H9 (cell line): ENCODE measurements at regions not wholly inside any gene's neighbourhood (a gene's known extent, or its start where the extent isn't known, plus 50 kb on each side); places are given as distances from the start of the nearest gene placed in this dataset.

Experiments
- DNase-seq: peaks from one replicate; pipeline ENCODE4 v3.0.0-alpha.2; 2017
- H2AFZ ChIP-seq: one replicate; pipeline ENCODE4 v1.6.1; 2013; ENCODE audit warnings: mild to moderate bottlenecking, low read length, control low read depth, moderate library complexity
- H2AK5ac ChIP-seq: 2 replicates; pipeline ENCODE4 v1.6.1; 2013; ENCODE audit warnings: low read length, control low read depth, mixed read lengths; ENCODE audit not compliant: insufficient read length
- H2BK120ac ChIP-seq: one replicate; pipeline ENCODE4 v1.6.1; 2013; ENCODE audit warnings: low read depth, mild to moderate bottlenecking, low read length, control low read depth, inconsistent platforms; ENCODE audit not compliant: poor library complexity, severe bottlenecking
- H2BK12ac ChIP-seq: 2 replicates; pipeline ENCODE4 v1.6.1; 2013; ENCODE audit warnings: low read length, control low read depth, mixed read lengths, low read depth; ENCODE audit not compliant: insufficient read length
- H2BK15ac ChIP-seq: 2 replicates; pipeline ENCODE4 v1.6.1; 2013; ENCODE audit warnings: low read depth, low read length, control low read depth
- H2BK20ac ChIP-seq: one replicate; pipeline ENCODE4 v1.6.1; 2013; ENCODE audit warnings: low read depth, mild to moderate bottlenecking, low read length, control low read depth, inconsistent platforms; ENCODE audit not compliant: poor library complexity, severe bottlenecking
- H2BK5ac ChIP-seq: 2 replicates; pipeline ENCODE4 v1.6.1; 2013; ENCODE audit warnings: low read length, control low read depth, mixed read lengths; ENCODE audit not compliant: insufficient read length
- H3K14ac ChIP-seq: 2 replicates; pipeline ENCODE4 v1.6.1; 2013; ENCODE audit warnings: low read length, control low read depth; ENCODE audit not compliant: insufficient read depth
- H3K18ac ChIP-seq: 2 replicates; pipeline ENCODE4 v1.6.1; 2013; ENCODE audit warnings: low read depth, mild to moderate bottlenecking, mixed read lengths, low read length, control low read depth; ENCODE audit not compliant: insufficient read length
- H3K23ac ChIP-seq: 2 replicates; pipeline ENCODE4 v1.6.1; 2013; ENCODE audit warnings: low read length, control low read depth, mixed read lengths, low read depth; ENCODE audit not compliant: insufficient read length
- H3K23me2 ChIP-seq: 2 replicates; pipeline ENCODE4 v1.6.1; 2013; ENCODE audit warnings: low read depth, mild to moderate bottlenecking, mixed read lengths, low read length, control low read depth; ENCODE audit not compliant: insufficient read length, poor library complexity, severe bottlenecking
- H3K27ac ChIP-seq: 2 replicates; pipeline ENCODE4 v1.5.1; 2013; ENCODE audit warnings: low read length, control low read depth, mixed read lengths, low read depth; ENCODE audit not compliant: insufficient read length
- H3K27me3 ChIP-seq: 2 replicates; pipeline ENCODE4 v1.6.1; 2013; ENCODE audit warnings: low read length, control low read depth, inconsistent platforms; ENCODE audit not compliant: insufficient read depth
- H3K4ac ChIP-seq: 2 replicates; pipeline ENCODE4 v1.6.1; 2013; ENCODE audit warnings: low read depth, mild to moderate bottlenecking, control low read depth, inconsistent platforms, low read length, moderate library complexity
- H3K4me1 ChIP-seq: 2 replicates; pipeline ENCODE4 v1.6.1; 2013; ENCODE audit warnings: low read length, control low read depth, inconsistent platforms; ENCODE audit not compliant: insufficient read depth
- H3K4me2 ChIP-seq: 2 replicates; pipeline ENCODE4 v1.6.1; 2013; ENCODE audit warnings: low read length, control low read depth, mixed read lengths; ENCODE audit not compliant: insufficient read length, insufficient read depth
- H3K56ac ChIP-seq: 2 replicates; pipeline ENCODE4 v1.6.1; 2013; ENCODE audit warnings: low read depth, mild to moderate bottlenecking, mixed read lengths, low read length, control low read depth; ENCODE audit not compliant: insufficient read length
- H3K79me1 ChIP-seq: 2 replicates; pipeline ENCODE4 v1.6.1; 2013; ENCODE audit warnings: low read depth, mild to moderate bottlenecking, moderate library complexity, low read length, control low read depth, inconsistent platforms; ENCODE audit not compliant: insufficient read depth, poor library complexity, severe bottlenecking
- H3K79me2 ChIP-seq: 2 replicates; pipeline ENCODE4 v1.6.1; 2013; ENCODE audit warnings: low read length, control low read depth, inconsistent platforms; ENCODE audit not compliant: insufficient read depth
- H3K9ac ChIP-seq: 2 replicates; pipeline ENCODE4 v1.6.1; 2013; ENCODE audit warnings: low read length, control low read depth, mixed read lengths; ENCODE audit not compliant: insufficient read length; ENCODE audit errors: extremely low read depth
- H3K9me3 ChIP-seq: one replicate; pipeline ENCODE4 v1.6.1; 2013; ENCODE audit warnings: low read depth, low read length, inconsistent platforms; ENCODE audit not compliant: control insufficient read depth
- H3T11ph ChIP-seq: one replicate; pipeline ENCODE4 v1.6.1; 2013; ENCODE audit warnings: mild to moderate bottlenecking, low read length, control low read depth, inconsistent platforms
- H4K20me1 ChIP-seq: one replicate; pipeline ENCODE4 v1.6.1; 2013; ENCODE audit not compliant: control insufficient read depth, insufficient read length, insufficient read depth
- H4K5ac ChIP-seq: 2 replicates; pipeline ENCODE4 v1.6.1; 2013; ENCODE audit warnings: low read depth, mild to moderate bottlenecking, mixed read lengths, low read length, control low read depth; ENCODE audit not compliant: insufficient read length
- H4K8ac ChIP-seq: replicated peaks from 2 replicates; pipeline ENCODE4 v1.6.1; 2013; ENCODE audit warnings: low read length, control low read depth, mixed read lengths, low read depth; ENCODE audit not compliant: insufficient read length
- H4K91ac ChIP-seq: 2 replicates; pipeline ENCODE4 v1.6.1; 2013; ENCODE audit warnings: low read depth, mild to moderate bottlenecking, moderate library complexity, mixed read lengths, low read length, control low read depth; ENCODE audit not compliant: insufficient read length
- H3K27ac Mint-ChIP-seq, 3 experiments: 2 replicates in 2 of 3; 3 replicates in 1 of 3; pipeline ENCODE4 v1.8.0; 2020 to 2021; ENCODE audit warnings: mixed read lengths in 3 of 3, mild to moderate bottlenecking in 1 of 3, moderate library complexity in 1 of 3
- H3K27me3 Mint-ChIP-seq: 2 replicates; pipeline ENCODE4 v1.8.0; 2021; ENCODE audit warnings: low read depth, mild to moderate bottlenecking, moderate library complexity, mixed read lengths
- H3K36me3 Mint-ChIP-seq, 3 experiments: 2 replicates in 2 of 3; 3 replicates in 1 of 3; pipeline ENCODE4 v1.8.0; 2020 to 2021; ENCODE audit warnings: low read depth in 3 of 3, mixed read lengths in 3 of 3; ENCODE audit not compliant: insufficient read depth in 1 of 3
- H3K4me1 Mint-ChIP-seq, 2 experiments: 2 replicates each; pipeline ENCODE4 v1.8.0; 2020; ENCODE audit warnings: mixed read lengths in 2 of 2
- H3K4me3 Mint-ChIP-seq, 2 experiments: 2 replicates in 1 of 2; 3 replicates in 1 of 2; pipeline ENCODE4 v1.8.0; 2020 to 2021; ENCODE audit warnings: mild to moderate bottlenecking in 2 of 2, mixed read lengths in 2 of 2, moderate library complexity in 1 of 2
- H3K9me3 Mint-ChIP-seq, 2 experiments: 2 replicates in 1 of 2; 3 replicates in 1 of 2; pipeline ENCODE4 v1.8.0; 2020; ENCODE audit warnings: mild to moderate bottlenecking in 2 of 2, mixed read lengths in 2 of 2, moderate library complexity in 1 of 2
- WGBS: extraction: QIAGEN DNeasy Blood & Tissue Kit; methylation state at CpG from one replicate; pipeline ENCODE4 v1.1.7; 2013; ENCODE audit warnings: missing lambda C conversion rate, low lambda C conversion rate, mixed read lengths; ENCODE audit not compliant: insufficient read length; ENCODE audit errors: extremely low coverage; 5-methylcytosine and 5-hydroxymethylcytosine counted together
- TF ChIP-seq, protein P1 (sequence below): fragments of 200-600 bp; sonication (generic); conservative IDR thresholded peaks from 3 replicates; pipeline ENCODE4 v1.8.0; 2021; ENCODE audit warnings: antibody characterized with exemption, mild to moderate bottlenecking

DNA sequence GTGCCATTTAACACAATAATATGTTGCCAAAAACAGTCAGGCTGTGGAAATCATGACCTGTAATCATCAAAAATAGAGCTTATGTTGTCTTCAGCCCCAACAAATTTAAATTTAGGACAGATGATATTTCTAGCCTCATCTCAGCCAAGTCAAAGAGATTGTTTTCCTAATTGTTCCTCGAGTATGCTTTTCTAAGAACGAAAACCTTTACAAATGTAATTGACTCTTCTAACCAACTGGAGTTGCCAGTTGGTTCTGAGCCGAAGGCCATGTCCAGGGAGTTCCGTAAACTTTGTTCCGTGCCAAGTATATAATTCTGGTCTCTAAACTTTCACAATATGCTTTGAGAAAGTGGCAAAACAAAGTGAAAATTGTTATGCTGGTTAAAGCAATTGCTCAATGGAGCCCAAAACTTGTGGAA lies 160.8 kb downstream of the CEMIP2 start:
- Histone ChIP-seq H4K5ac (no peak overlapping the region), H3T11ph (no peak overlapping the region), H4K91ac (no peak overlapping the region), H2BK5ac (no peak overlapping the region), H3K14ac (no peak overlapping the region), H3K27me3 (no peaks in the 10 kb centered on the region), H3K56ac (no peak overlapping the region), H3K4me2 (no peak overlapping the region), H2AK5ac (no peak overlapping the region), H2AFZ (no peak overlapping the region), H3K9ac (no peak overlapping the region), H2BK12ac (no peak overlapping the region), H3K79me2 (no peaks in the 10 kb centered on the region), H3K23ac (no peak overlapping the region), H3K27ac (no peak overlapping the region), H3K4me1 (peaks cover 5% of the 10 kb centered on the region; the same call in 1 of the 2 replicates), H4K20me1 (no peaks in the 10 kb centered on the region), H3K9me3 (no peaks in the 10 kb centered on the region), H2BK120ac (no peak overlapping the region), H2BK20ac (no peak overlapping the region), H3K4ac (no peak overlapping the region), H3K18ac (no peak overlapping the region), H3K79me1 (no peaks in the 10 kb centered on the region), H4K8ac (no peak overlapping the region), H2BK15ac (no peak overlapping the region), H3K23me2 (no peaks in the 10 kb centered on the region)
- Mint-ChIP-seq H3K27ac (no peak overlapping the region; a peak in 1 of 7 replicates), H3K4me3 (no peak overlapping the region), H3K36me3 (peaks cover 5 to 21% (median 12%) of the 10 kb centered on the region in 3 experiments; a peak in 6 of 7 replicates), H3K4me1 (peaks cover 23 to 27% of the 10 kb centered on the region in 2 experiments), H3K9me3 (peaks cover 18 to 20% of the 10 kb centered on the region in 2 experiments), H3K27me3 (no peaks in the 10 kb centered on the region)
- WGBS: no CpG with 5 or more reads among the region's 5 CpGs
- DNase-seq: no peak
- TF ChIP-seq, protein P1, sequence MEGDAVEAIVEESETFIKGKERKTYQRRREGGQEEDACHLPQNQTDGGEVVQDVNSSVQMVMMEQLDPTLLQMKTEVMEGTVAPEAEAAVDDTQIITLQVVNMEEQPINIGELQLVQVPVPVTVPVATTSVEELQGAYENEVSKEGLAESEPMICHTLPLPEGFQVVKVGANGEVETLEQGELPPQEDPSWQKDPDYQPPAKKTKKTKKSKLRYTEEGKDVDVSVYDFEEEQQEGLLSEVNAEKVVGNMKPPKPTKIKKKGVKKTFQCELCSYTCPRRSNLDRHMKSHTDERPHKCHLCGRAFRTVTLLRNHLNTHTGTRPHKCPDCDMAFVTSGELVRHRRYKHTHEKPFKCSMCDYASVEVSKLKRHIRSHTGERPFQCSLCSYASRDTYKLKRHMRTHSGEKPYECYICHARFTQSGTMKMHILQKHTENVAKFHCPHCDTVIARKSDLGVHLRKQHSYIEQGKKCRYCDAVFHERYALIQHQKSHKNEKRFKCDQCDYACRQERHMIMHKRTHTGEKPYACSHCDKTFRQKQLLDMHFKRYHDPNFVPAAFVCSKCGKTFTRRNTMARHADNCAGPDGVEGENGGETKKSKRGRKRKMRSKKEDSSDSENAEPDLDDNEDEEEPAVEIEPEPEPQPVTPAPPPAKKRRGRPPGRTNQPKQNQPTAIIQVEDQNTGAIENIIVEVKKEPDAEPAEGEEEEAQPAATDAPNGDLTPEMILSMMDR: no peak
